Epithelial cell of proximal tubule (primary cell): ENCODE measurements at regions not wholly inside any gene's neighbourhood (a gene's known extent, or its start where the extent isn't known, plus 50 kb on each side); places are given as distances from the start of the nearest gene placed in this dataset.

Source experiments
- DNase-seq: peaks from one replicate; pipeline ENCODE4 v3.0.0-alpha.2; 2011; ENCODE audit warnings: low read depth
- H3K4me3 ChIP-seq: 2 replicates; pipeline ENCODE4 v1.5.1; 2011; ENCODE audit warnings: low read depth, mild to moderate bottlenecking, low read length
- TF ChIP-seq, protein P1 (sequence below): conservative IDR thresholded peaks from 2 replicates; pipeline ENCODE4 v1.5.1; 2012; ENCODE audit warnings: low read depth, mild to moderate bottlenecking, low read length

GRCh38 chr2:239543702-239544101, 142.9 kb upstream of the HDAC4 start:
- H3K4me3 ChIP-seq, result no peak overlapping the region
- no peak for DNase-seq
- TF ChIP-seq, protein P1, sequence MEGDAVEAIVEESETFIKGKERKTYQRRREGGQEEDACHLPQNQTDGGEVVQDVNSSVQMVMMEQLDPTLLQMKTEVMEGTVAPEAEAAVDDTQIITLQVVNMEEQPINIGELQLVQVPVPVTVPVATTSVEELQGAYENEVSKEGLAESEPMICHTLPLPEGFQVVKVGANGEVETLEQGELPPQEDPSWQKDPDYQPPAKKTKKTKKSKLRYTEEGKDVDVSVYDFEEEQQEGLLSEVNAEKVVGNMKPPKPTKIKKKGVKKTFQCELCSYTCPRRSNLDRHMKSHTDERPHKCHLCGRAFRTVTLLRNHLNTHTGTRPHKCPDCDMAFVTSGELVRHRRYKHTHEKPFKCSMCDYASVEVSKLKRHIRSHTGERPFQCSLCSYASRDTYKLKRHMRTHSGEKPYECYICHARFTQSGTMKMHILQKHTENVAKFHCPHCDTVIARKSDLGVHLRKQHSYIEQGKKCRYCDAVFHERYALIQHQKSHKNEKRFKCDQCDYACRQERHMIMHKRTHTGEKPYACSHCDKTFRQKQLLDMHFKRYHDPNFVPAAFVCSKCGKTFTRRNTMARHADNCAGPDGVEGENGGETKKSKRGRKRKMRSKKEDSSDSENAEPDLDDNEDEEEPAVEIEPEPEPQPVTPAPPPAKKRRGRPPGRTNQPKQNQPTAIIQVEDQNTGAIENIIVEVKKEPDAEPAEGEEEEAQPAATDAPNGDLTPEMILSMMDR, result no peak

DNA sequence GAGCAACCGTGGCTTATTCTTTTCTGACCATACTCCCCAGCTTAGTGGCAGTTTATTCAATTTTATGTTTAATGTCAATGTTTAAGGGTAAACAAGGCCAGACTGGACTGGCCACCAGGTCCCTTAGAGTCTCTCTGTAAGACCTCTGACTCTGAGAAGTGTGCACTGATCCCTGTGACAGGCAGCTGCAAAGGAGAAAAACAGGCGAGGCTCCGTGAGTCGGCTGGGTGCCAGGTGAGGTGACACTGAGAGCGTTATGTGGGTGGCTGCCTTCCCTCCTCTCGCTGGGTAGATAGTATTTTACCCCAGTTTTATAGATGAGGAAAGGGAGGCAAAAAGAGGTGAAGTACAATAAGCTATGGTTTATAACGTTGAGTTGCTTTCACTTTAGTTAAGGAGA, 139.4 kb upstream of the HDAC4 start:
- no peak overlapping the region for H3K4me3 ChIP-seq
- TF ChIP-seq, protein P1, result no peak
- no peak for DNase-seq

GRCh38 chr2:239539776-239540100, 138.9 kb upstream of the HDAC4 start:
- no peak for DNase-seq
- no peak overlapping the region for H3K4me3 ChIP-seq
- TF ChIP-seq, protein P1, result no peak

- TF ChIP-seq, protein P1, result no peak
- H3K4me3 ChIP-seq, result no peak overlapping the region
- no peak for DNase-seq
These were observed 138.4 kb upstream of the HDAC4 start for GRCh38 chr2:239539083-239539775.

- no peak overlapping the region for H3K4me3 ChIP-seq
- DNase-seq, result no peak
- TF ChIP-seq, protein P1, result no peak
These were observed 137.7 kb upstream of the HDAC4 start for GRCh38 chr2:239538357-239539052.

GRCh38 chr2:239537633-239538356, 137.0 kb upstream of the HDAC4 start:
- no peak for DNase-seq
- no peak overlapping the region for H3K4me3 ChIP-seq
- TF ChIP-seq, protein P1, result no peak

DNA sequence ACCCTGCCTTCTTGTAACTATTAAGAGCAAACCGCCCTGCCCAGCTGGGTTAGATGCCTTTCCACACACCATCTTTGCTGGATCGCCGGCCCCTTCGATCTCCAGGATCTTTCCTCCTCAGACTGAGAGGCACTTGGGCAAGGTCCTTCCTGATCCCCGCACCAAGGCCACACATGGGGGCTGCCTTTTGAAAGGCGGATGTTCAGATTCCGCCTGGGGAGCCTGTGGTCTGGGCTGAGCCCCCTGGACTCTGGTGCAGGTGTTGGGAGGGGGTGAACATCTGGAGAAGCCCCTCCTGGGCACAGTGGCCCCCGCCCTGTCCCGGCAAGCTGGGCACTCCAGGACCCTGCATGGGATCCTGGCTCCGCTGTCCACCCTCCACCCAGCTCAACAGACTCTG, 135.4 kb upstream of the HDAC4 start:
- no peak for DNase-seq
- H3K4me3 ChIP-seq, result no peak overlapping the region
- TF ChIP-seq, protein P1, result no peak
